ENCODE measurements at regions not wholly inside any gene's neighbourhood (a gene's known extent, or its start where the extent isn't known, plus 50 kb on each side); places are given as distances from the start of the nearest gene placed in this dataset.

DNA sequence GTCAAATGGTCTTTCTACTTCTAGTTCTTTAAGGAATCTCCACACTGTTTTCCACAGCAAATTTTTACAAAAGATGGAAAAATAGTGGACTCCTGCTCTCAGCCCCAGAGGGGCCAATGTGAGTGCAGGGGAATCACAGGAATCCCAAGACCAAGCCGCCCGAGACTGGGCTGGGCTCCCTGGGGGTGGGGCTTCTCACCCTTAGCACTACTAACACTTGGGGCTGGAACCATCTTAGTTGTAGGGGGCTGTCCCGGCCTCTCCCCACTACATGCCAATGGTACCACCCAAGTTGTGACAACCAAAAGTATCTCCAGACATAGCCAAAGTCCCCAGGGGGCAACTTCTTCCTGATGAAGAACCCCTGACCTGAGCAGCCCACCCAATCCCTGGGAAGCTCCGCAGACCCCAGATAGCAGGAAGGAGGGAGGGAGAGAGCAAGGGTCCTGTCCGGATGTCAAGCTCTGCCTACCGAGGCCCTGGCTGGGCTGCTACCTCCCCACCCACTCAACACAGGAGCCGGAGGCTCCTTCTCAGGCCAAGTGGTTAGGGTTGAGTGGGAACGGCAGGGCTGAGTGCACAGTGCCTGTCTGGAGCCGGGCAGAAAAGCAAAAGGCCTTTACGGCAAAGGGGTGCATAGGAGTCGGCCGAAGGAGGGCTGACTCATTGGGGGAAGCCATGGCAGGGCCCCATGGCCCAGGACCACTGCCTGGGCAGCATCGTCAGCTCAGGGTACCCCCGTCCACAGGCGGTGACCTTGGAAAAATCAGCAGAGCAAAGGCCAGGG lies 122.5 kb upstream of the FGF3 start:
- Histone ChIP-seq H3K4me1 (ENCODE audit: insufficient read depth, low read length) (no peaks in the 10 kb centered on the region), H3K9ac (ENCODE audit: extremely low read depth, insufficient read length, low read length) (no peak overlapping the region), H3K18ac (ENCODE audit: insufficient read length, low read depth, low read length) (no peak overlapping the region), H3K79me2 (ENCODE audit: insufficient read depth, low read length) (no peaks in the 10 kb centered on the region), H3K14ac (ENCODE audit: insufficient read depth, low read length) (no peak overlapping the region), H4K5ac (ENCODE audit: insufficient read length, low read depth, low read length) (no peak overlapping the region), H4K20me1 (ENCODE audit: control insufficient read depth, insufficient read depth, insufficient read length) (no peaks in the 10 kb centered on the region), H3K23me2 (ENCODE audit: insufficient read length, low read depth, low read length, poor library complexity, severe bottlenecking) (no peaks in the 10 kb centered on the region), H3K23ac (ENCODE audit: insufficient read length, low read depth, low read length) (no peak overlapping the region), H2BK5ac (ENCODE audit: insufficient read length, low read length) (no peak overlapping the region), H4K91ac (ENCODE audit: insufficient read length, low read depth, low read length) (no peak overlapping the region), H2BK120ac (ENCODE audit: low read depth, low read length, poor library complexity, severe bottlenecking) (no peak overlapping the region), H3K4me2 (ENCODE audit: insufficient read depth, insufficient read length, low read length) (no peak overlapping the region), H3K56ac (ENCODE audit: insufficient read length, low read depth, low read length) (no peak overlapping the region), H2AFZ (ENCODE audit: low read length) (no peak overlapping the region), H2BK12ac (ENCODE audit: insufficient read length, low read depth, low read length) (no peak overlapping the region), H3K27ac (ENCODE audit: insufficient read length, low read depth, low read length) (no peak overlapping the region), H2BK20ac (ENCODE audit: low read depth, low read length, poor library complexity, severe bottlenecking) (no peak overlapping the region), H3K9me3 (ENCODE audit: control insufficient read depth, low read depth, low read length) (no peaks in the 10 kb centered on the region), H3T11ph (ENCODE audit: low read length) (no peak overlapping the region), H4K8ac (replicated peaks; ENCODE audit: insufficient read length, low read depth, low read length) (no peak overlapping the region), H3K79me1 (ENCODE audit: insufficient read depth, low read depth, low read length, poor library complexity, severe bottlenecking) (no peaks in the 10 kb centered on the region), H3K4ac (ENCODE audit: low read depth, low read length) (no peak overlapping the region), H3K27me3 (ENCODE audit: insufficient read depth, low read length) (no peaks in the 10 kb centered on the region), H2BK15ac (ENCODE audit: low read depth, low read length) (no peak overlapping the region), H2AK5ac (ENCODE audit: insufficient read length, low read length) (no peak overlapping the region)
- Mint-ChIP-seq H3K9me3 (no peaks in the 10 kb centered on the region; a peak in 1 of 5 replicates), H3K27me3 (ENCODE audit: low read depth) (peaks cover 16% of the 10 kb centered on the region), H3K27ac (no peak overlapping the region), H3K4me1 (peaks cover 5 to 13% of the 10 kb centered on the region in 2 experiments), H3K36me3 (ENCODE audit: insufficient read depth in 1 of 3, low read depth in 3 of 3) (no peaks in the 10 kb centered on the region; a peak in 1 of 7 replicates), H3K4me3 (no peak overlapping the region)
- no peak for DNase-seq
- TF ChIP-seq CTCF (conservative IDR thresholded peaks at IDR 0.05), result no peak
- no CpG with 5 or more reads among the region's 15 CpGs for WGBS (ENCODE audit: extremely low coverage, insufficient read length, low lambda C conversion rate)
